ENCODE measurements at regions not wholly inside any gene's neighbourhood (a gene's known extent, or its start where the extent isn't known, plus 50 kb on each side); places are given as distances from the start of the nearest gene placed in this dataset.

GRCh38 chr4:53859305-53859704 lies 205.1 kb downstream of the CHIC2 start:
- TF ChIP-seq POLR2A (IDR thresholded peaks at IDR 0.05) = no peak
- TF ChIP-seq, protein P1, sequence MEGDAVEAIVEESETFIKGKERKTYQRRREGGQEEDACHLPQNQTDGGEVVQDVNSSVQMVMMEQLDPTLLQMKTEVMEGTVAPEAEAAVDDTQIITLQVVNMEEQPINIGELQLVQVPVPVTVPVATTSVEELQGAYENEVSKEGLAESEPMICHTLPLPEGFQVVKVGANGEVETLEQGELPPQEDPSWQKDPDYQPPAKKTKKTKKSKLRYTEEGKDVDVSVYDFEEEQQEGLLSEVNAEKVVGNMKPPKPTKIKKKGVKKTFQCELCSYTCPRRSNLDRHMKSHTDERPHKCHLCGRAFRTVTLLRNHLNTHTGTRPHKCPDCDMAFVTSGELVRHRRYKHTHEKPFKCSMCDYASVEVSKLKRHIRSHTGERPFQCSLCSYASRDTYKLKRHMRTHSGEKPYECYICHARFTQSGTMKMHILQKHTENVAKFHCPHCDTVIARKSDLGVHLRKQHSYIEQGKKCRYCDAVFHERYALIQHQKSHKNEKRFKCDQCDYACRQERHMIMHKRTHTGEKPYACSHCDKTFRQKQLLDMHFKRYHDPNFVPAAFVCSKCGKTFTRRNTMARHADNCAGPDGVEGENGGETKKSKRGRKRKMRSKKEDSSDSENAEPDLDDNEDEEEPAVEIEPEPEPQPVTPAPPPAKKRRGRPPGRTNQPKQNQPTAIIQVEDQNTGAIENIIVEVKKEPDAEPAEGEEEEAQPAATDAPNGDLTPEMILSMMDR (IDR thresholded peaks at IDR 0.05) = no peak

All from lower leg skin (tissue), 3 donors.